ENCODE measurements at regions not wholly inside any gene's neighbourhood (a gene's known extent, or its start where the extent isn't known, plus 50 kb on each side); places are given as distances from the start of the nearest gene placed in this dataset.

GRCh38 chr1:59027177-59027576 lies 243.3 kb upstream of the JUN start:
- no peak for TF ChIP-seq ATF3 (IDR thresholded peaks at IDR 0.05; ENCODE audit: insufficient read depth, low read depth, low read length)
- no peak for TF ChIP-seq BACH1 (IDR thresholded peaks at IDR 0.05; ENCODE audit: low read length)
- no peak for TF ChIP-seq EZH2 (IDR thresholded peaks at IDR 0.05; ENCODE audit: low read depth, low read length, severe bottlenecking)
- TF ChIP-seq RAD21 (IDR thresholded peaks at IDR 0.05 in 1 of 2, conservative IDR thresholded peaks at IDR 0.05 in 1 of 2; ENCODE audit: low read depth in 2 of 2, low read length in 2 of 2): no peak
- TF ChIP-seq SRF (IDR thresholded peaks at IDR 0.05; ENCODE audit: low read depth, low read length): no peak
- TF ChIP-seq CEBPB (IDR thresholded peaks at IDR 0.05; ENCODE audit: low read depth, low read length): no peak
- Histone ChIP-seq H2AK5ac (ENCODE audit: low read depth, low read length) (no peak overlapping the region), H3K14ac (ENCODE audit: insufficient read length) (no peak overlapping the region), H3K23me2 (ENCODE audit: low read depth, low read length) (no peaks in the 10 kb centered on the region), H3K27me3 (replicated peaks in 1 of 4; ENCODE audit: control insufficient read depth in 3 of 4, extremely low read depth in 1 of 4, insufficient read depth in 3 of 4, low read length in 3 of 4) (no peaks in the 10 kb centered on the region), H2BK120ac (replicated peaks; ENCODE audit: low read depth, low read length) (no peak overlapping the region), H4K5ac (ENCODE audit: insufficient read length, low read depth, low read length) (no peak overlapping the region), H3K27ac (ENCODE audit: low read depth, low read length) (no peak overlapping the region), H3K4me3 (ENCODE audit: extremely low read depth in 1 of 4, insufficient read depth in 2 of 4, low read depth in 3 of 4, low read length in 4 of 4) (no peak overlapping the region), H3K9ac (replicated peaks in 1 of 4; ENCODE audit: extremely low read depth in 1 of 4, low read depth in 3 of 4, low read length in 3 of 4) (no peak overlapping the region), H3K4me2 (ENCODE audit: insufficient read depth in 1 of 2, low read depth in 2 of 2, low read length in 2 of 2) (no peak overlapping the region), H2BK5ac (ENCODE audit: low read depth, low read length) (no peak overlapping the region), H2BK15ac (ENCODE audit: low read length) (no peak overlapping the region), H3K79me2 (ENCODE audit: control insufficient read depth in 1 of 2, insufficient read depth in 2 of 2, low read length in 2 of 2) (no peaks in the 10 kb centered on the region), H3K9me3 (ENCODE audit: insufficient read depth in 2 of 2, low read depth in 1 of 2, low read length in 1 of 2) (no peaks in the 10 kb centered on the region), H4K91ac (replicated peaks; ENCODE audit: insufficient read length, low read length) (no peak overlapping the region), H3K18ac (ENCODE audit: extremely low read depth, low read length) (no peak overlapping the region), H3K79me1 (ENCODE audit: low read depth, low read length) (no peaks in the 10 kb centered on the region), H2BK12ac (ENCODE audit: low read depth, low read length) (no peak overlapping the region), H3K4me1 (replicated peaks in 1 of 4; ENCODE audit: control insufficient read depth in 3 of 4, insufficient read depth in 4 of 4, low read length in 3 of 4) (no peaks in the 10 kb centered on the region), H3K56ac (replicated peaks; ENCODE audit: insufficient read length, low read depth, low read length) (no peak overlapping the region), H3K4ac (replicated peaks; ENCODE audit: insufficient read length, low read depth, low read length) (no peak overlapping the region), H3K23ac (ENCODE audit: insufficient read length) (no peak overlapping the region), H4K8ac (ENCODE audit: extremely low read depth, insufficient read depth, low read length) (no peak overlapping the region), H2AFZ (ENCODE audit: low read length) (no peak overlapping the region), H3K36me3 (ENCODE audit: control insufficient read depth in 2 of 4, insufficient read depth in 4 of 4, low read length in 3 of 4) (no peaks in the 10 kb centered on the region), H4K20me1 (replicated peaks in 1 of 2; ENCODE audit: control insufficient read depth in 1 of 2, insufficient read depth in 2 of 2, low read length in 2 of 2) (no peaks in the 10 kb centered on the region), H2BK20ac (ENCODE audit: low read length) (no peak overlapping the region)
- 88% methylated on average over 2 of the region's 2 CpGs; no CpG with 5 or more reads in 1 of the 2 experiments for WGBS, 2 experiments (ENCODE audit: extremely low coverage in 1 of 2, insufficient coverage in 1 of 2, insufficient read length in 1 of 2, insufficient replicate concordance in 2 of 2, low coverage in 1 of 2, low lambda C conversion rate in 2 of 2, missing lambda C conversion rate in 1 of 2)
- DNase-seq (ENCODE audit: low read depth in 1 of 2, low spot score in 2 of 2) (no peak), FAIRE-seq (no peak)
- POLR2A ChIA-PET (ENCODE audit: partially characterized antibody): no interaction called here
- CTCF ChIA-PET (ENCODE audit: partially characterized antibody): interaction anchor here (1.0 to 3.2 kb wide), 3 partner anchors 11 to 85 kb away, joined by 3 to 9 read pairs (median 3); no protein-coding TSS in a partner anchor

All from H1 (cell line).